PC-9 (cell line): ENCODE measurements at regions not wholly inside any gene's neighbourhood (a gene's known extent, or its start where the extent isn't known, plus 50 kb on each side); places are given as distances from the start of the nearest gene placed in this dataset.

Experiments used
- BruUV-seq: library from RNA; stranded (reverse); fragments of 400-500 nt; replicated peaks from 2 replicates; lab custom pipeline; 2021; lab: Mats Ljungman, UMichigan
- CTCF ChIA-PET: fragments of 300-600 bp; sonication (Branson Sonifier 250); formaldehyde crosslinking; loops from one replicate; lab custom pipeline; 2022; ENCODE audit warnings: antibody characterized with exemption; lab: Charles Lee
- POLR2A ChIA-PET: fragments of 300-600 bp; sonication (Branson Sonifier 250); formaldehyde crosslinking; loops from one replicate; lab custom pipeline; 2022; ENCODE audit warnings: antibody characterized with exemption; ENCODE audit not compliant: unreplicated experiment; lab: Charles Lee
- DNase-seq, 2 experiments: peaks; one replicate each; pipeline versions ENCODE4 v3.0.0 to v3.0.0-alpha.2; 2015 to 2022; ENCODE audit warnings: mixed read lengths in 1 of 2
- H2AFZ ChIP-seq: fragments of 200-600 bp; sonication (generic); 2 replicates; pipeline ENCODE4 v1.8.1; 2017; ENCODE audit warnings: antibody characterized with exemption
- H3F3A ChIP-seq: fragments of 200-600 bp; sonication (generic); 2 replicates; pipeline ENCODE4 v1.8.1; 2017; ENCODE audit warnings: antibody characterized with exemption, mild to moderate bottlenecking, low read depth; ENCODE audit not compliant: insufficient read depth
- H3K27ac ChIP-seq: fragments of 200-600 bp; sonication (generic); 2 replicates; pipeline ENCODE4 v1.6.1; 2016; ENCODE audit warnings: mixed run types
- H3K27me3 ChIP-seq: fragments of 200-600 bp; sonication (generic); 2 replicates; pipeline ENCODE4 v1.6.1; 2016; ENCODE audit warnings: low read depth, mixed run types; ENCODE audit not compliant: insufficient read depth
- H3K36me3 ChIP-seq: fragments of 200-600 bp; sonication (generic); 2 replicates; pipeline ENCODE4 v1.6.1; 2016; ENCODE audit warnings: low read depth, mixed run types
- H3K4me1 ChIP-seq: fragments of 200-600 bp; sonication (generic); replicated peaks from 2 replicates; pipeline ENCODE4 v1.6.1; 2016; ENCODE audit warnings: mixed run types; ENCODE audit not compliant: insufficient read depth
- H3K4me2 ChIP-seq: fragments of 200-600 bp; sonication (generic); 2 replicates; pipeline ENCODE4 v1.6.1; 2017; ENCODE audit warnings: mixed run types
- H3K4me3 ChIP-seq: fragments of 200-600 bp; sonication (generic); 2 replicates; pipeline ENCODE4 v1.6.1; 2016; ENCODE audit warnings: mixed run types
- H3K79me2 ChIP-seq: fragments of 200-600 bp; sonication (generic); 2 replicates; pipeline ENCODE4 v1.6.1; 2017; ENCODE audit warnings: low read depth, mixed run types
- H3K9me2 ChIP-seq: fragments of 200-600 bp; sonication (generic); 2 replicates; pipeline ENCODE4 v1.8.1; 2017; ENCODE audit warnings: mild to moderate bottlenecking; ENCODE audit not compliant: insufficient read depth
- H3K9me3 ChIP-seq: fragments of 200-600 bp; sonication (generic); 2 replicates; pipeline ENCODE4 v1.8.1; 2016; ENCODE audit warnings: low read depth; ENCODE audit not compliant: insufficient read depth
- H4K20me1 ChIP-seq: fragments of 200-600 bp; sonication (generic); 2 replicates; pipeline ENCODE4 v1.8.1; 2017; ENCODE audit not compliant: insufficient read depth
- EZH2 ChIP-seq: fragments of 200-600 bp; sonication (generic); IDR thresholded peaks from 2 replicates; pipeline ENCODE4 v1.8.0; 2017; ENCODE audit warnings: antibody characterized with exemption, low read depth
- intact Hi-C: fragments of 100-400 bp; cut with micrococcal nuclease; formaldehyde crosslinking; loops from one replicate; pipeline ENCODE4 v1.10.0; 2022; ENCODE audit not compliant: unreplicated experiment
- TF ChIP-seq, protein P1 (sequence below): fragments of 200-600 bp; sonication (generic); conservative IDR thresholded peaks from 2 replicates; pipeline ENCODE4 v1.6.1; 2017; ENCODE audit warnings: mixed run types, antibody characterized with exemption, mild to moderate bottlenecking, moderate library complexity

DNA sequence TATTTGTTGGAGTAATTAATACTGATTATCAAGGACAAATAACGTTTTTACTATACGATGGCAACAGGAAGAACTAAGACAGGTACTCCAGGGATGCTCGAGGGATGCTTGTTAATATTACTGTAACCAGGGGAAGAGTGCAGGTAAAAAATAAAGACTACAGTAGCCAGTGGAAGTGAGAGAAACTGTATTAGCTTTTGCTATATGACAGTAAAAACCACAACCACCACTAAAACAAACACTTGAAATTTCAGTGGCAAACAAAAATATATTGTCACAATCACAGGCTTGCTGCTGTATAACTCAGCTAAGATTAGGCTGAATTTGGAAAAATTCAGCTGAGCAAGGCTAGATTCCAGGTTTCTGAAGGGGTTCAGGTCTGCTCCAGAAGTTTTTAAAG is 812.6 kb upstream of the ADGRL4 start:
- Histone ChIP-seq H2AFZ (peak overlapping the region; percentile 10; the same call in 1 of the 2 replicates), H3K27me3 (no peaks in the 10 kb centered on the region), H4K20me1 (no peaks in the 10 kb centered on the region), H3K9me2 (0 out of 2 replicates have a peak, but pooled peaks cover 4% of the 10 kb centered on the region), H3K36me3 (no peaks in the 10 kb centered on the region), H3K27ac (no peak overlapping the region), H3K4me1 (no peaks in the 10 kb centered on the region), H3K4me2 (no peak overlapping the region), H3K79me2 (no peaks in the 10 kb centered on the region), H3K4me3 (no peak overlapping the region), H3K9me3 (no peaks in the 10 kb centered on the region), H3F3A (no peaks in the 10 kb centered on the region)
- no TSS peak for BruUV-seq
- intact Hi-C loops, result no loop called here
- ChIA-PET POLR2A (no interaction called here), CTCF (no interaction called here)
- no peak for DNase-seq
- no peak for TF ChIP-seq EZH2
- TF ChIP-seq, protein P1, sequence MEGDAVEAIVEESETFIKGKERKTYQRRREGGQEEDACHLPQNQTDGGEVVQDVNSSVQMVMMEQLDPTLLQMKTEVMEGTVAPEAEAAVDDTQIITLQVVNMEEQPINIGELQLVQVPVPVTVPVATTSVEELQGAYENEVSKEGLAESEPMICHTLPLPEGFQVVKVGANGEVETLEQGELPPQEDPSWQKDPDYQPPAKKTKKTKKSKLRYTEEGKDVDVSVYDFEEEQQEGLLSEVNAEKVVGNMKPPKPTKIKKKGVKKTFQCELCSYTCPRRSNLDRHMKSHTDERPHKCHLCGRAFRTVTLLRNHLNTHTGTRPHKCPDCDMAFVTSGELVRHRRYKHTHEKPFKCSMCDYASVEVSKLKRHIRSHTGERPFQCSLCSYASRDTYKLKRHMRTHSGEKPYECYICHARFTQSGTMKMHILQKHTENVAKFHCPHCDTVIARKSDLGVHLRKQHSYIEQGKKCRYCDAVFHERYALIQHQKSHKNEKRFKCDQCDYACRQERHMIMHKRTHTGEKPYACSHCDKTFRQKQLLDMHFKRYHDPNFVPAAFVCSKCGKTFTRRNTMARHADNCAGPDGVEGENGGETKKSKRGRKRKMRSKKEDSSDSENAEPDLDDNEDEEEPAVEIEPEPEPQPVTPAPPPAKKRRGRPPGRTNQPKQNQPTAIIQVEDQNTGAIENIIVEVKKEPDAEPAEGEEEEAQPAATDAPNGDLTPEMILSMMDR, result no peak

DNA sequence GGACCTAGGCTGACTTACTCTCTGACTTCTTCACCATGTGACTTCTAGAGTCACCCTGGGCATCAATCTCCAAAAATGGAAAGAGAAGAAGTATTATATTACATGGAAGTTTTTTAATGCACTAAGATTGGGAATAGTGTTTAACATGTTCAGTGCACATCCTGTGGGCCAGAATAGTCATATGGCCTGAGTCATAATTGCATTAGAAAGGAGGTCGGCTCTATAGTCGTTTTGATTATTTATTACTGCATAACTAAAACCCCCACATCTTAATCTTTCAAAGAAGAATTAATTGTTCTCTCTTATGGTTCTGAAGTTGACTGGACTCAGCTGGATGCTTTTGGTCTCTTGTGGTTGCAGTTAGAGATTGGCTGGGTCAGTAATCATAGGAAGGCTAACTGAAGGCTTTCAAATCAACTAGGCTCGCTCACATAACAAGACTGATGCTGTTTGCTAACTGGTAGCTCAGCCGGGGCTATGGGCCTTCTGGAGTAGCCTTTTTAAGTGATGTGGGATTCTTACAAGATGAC is 810.6 kb upstream of the ADGRL4 start:
- no peaks in the 10 kb centered on the region for H3F3A ChIP-seq
- 0 out of 2 replicates have a peak, but pooled peaks cover 4% of the 10 kb centered on the region for H3K9me2 ChIP-seq
- H3K27ac ChIP-seq, result no peak overlapping the region
- H3K4me1 ChIP-seq, result no peaks in the 10 kb centered on the region
- BruUV-seq, result no TSS peak
- ChIA-PET CTCF (no interaction called here), POLR2A (no interaction called here)
- no peaks in the 10 kb centered on the region for H3K36me3 ChIP-seq
- intact Hi-C loops, result no loop called here
- no peak for DNase-seq
- H3K4me2 ChIP-seq, result no peak overlapping the region
- no peak for TF ChIP-seq EZH2
- TF ChIP-seq, protein P1, result no peak
- no peaks in the 10 kb centered on the region for H3K79me2 ChIP-seq
- H3K9me3 ChIP-seq, result no peaks in the 10 kb centered on the region
- H3K4me3 ChIP-seq, result no peak overlapping the region
- H2AFZ ChIP-seq, result no peak overlapping the region
- no peaks in the 10 kb centered on the region for H4K20me1 ChIP-seq
- no peaks in the 10 kb centered on the region for H3K27me3 ChIP-seq

DNA sequence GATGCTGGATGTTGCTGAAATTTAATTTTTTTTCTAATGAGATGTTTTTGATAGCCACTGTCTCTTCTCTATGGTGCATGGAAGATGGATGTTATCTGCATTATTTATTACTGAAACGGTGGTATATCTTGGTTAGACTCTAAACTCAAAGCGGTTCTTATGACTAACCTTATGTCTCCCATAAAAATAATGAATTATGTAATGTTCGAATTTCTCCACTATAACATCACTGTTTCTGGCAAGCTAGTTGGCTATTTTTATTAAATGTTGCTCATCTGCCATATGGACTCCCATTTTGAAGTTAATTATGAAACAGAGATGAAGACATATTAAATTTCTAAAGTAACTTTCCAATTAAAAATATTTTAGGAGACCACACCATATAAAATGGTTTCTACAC is 808.6 kb upstream of the ADGRL4 start:
- Histone ChIP-seq H3F3A (no peaks in the 10 kb centered on the region), H3K9me2 (0 out of 2 replicates have a peak, but pooled peaks cover 4% of the 10 kb centered on the region), H3K4me1 (no peaks in the 10 kb centered on the region), H3K4me3 (no peak overlapping the region), H3K27ac (no peak overlapping the region), H3K79me2 (no peaks in the 10 kb centered on the region), H3K9me3 (no peaks in the 10 kb centered on the region), H3K4me2 (no peak overlapping the region), H2AFZ (no peak overlapping the region), H3K36me3 (no peaks in the 10 kb centered on the region), H3K27me3 (no peaks in the 10 kb centered on the region), H4K20me1 (no peaks in the 10 kb centered on the region)
- POLR2A ChIA-PET, result no interaction called here
- TF ChIP-seq, protein P1, result no peak
- no peak for DNase-seq
- no TSS peak for BruUV-seq
- CTCF ChIA-PET, result no interaction called here
- intact Hi-C loops, result no loop called here
